Esophagus squamous epithelium (tissue), 4 donors: ENCODE measurements at regions not wholly inside any gene's neighbourhood (a gene's known extent, or its start where the extent isn't known, plus 50 kb on each side); places are given as distances from the start of the nearest gene placed in this dataset.

ENCODE experiments used
- CTCF ChIP-seq, 6 experiments: fragments of 450-650 bp in 4 of 6; fragments of 200-600 bp in 2 of 6; sonication (generic) in 2 of 6; IDR thresholded peaks; one replicate each; pipeline ENCODE4 v1.5.1; 2016 to 2019; ENCODE audit warnings: antibody characterized with exemption in 6 of 6, mild to moderate bottlenecking in 4 of 6, moderate library complexity in 4 of 6
- POLR2A ChIP-seq, 4 donors: fragments of 450-650 bp; IDR thresholded peaks; one replicate each; pipeline ENCODE4 v1.6.1; 2017; ENCODE audit warnings: antibody characterized with exemption in 4 of 4, mild to moderate bottlenecking in 4 of 4, moderate library complexity in 3 of 4

- TF ChIP-seq CTCF (IDR thresholded peaks at IDR 0.05) (no peak), POLR2A (IDR thresholded peaks at IDR 0.05) (no peak)
Observed at GRCh38 chrX:110962451-110962850, 133.5 kb upstream of the PAK3 start.
